ENCODE measurements at regions not wholly inside any gene's neighbourhood (a gene's known extent, or its start where the extent isn't known, plus 50 kb on each side); places are given as distances from the start of the nearest gene placed in this dataset.
"Not testable (repeated sequence)": the region's sequence is repeated elsewhere in the genome, so short reads cannot be mapped to it uniquely, and the experiment has no call there.

GRCh38 chr3:103494512-103494911 is 1059.7 kb downstream of the ZPLD1 start:
- no peak for DNase-seq (ENCODE audit: low spot score)

GRCh38 chr3:103495186-103495585 is 1060.4 kb downstream of the ZPLD1 start:
- DNase-seq (ENCODE audit: low spot score), result no peak

- DNase-seq (ENCODE audit: low spot score), result no peak
Observed at GRCh38 chr3:103499132-103499900, 1064.5 kb downstream of the ZPLD1 start.

GRCh38 chr3:103499967-103500366 is 1065.2 kb downstream of the ZPLD1 start:
- no peak for DNase-seq (ENCODE audit: low spot score)

- no peak for DNase-seq (ENCODE audit: low spot score)
Observed at GRCh38 chr3:103510760-103511159, 1075.9 kb downstream of the ZPLD1 start.

- DNase-seq (ENCODE audit: low spot score), result no peak
Observed at GRCh38 chr3:103511891-103512290, 1077.1 kb downstream of the ZPLD1 start.

- DNase-seq (ENCODE audit: low spot score), result no peak
Observed at GRCh38 chr3:103512595-103512994, 1077.8 kb downstream of the ZPLD1 start.

- DNase-seq (ENCODE audit: low spot score), result no peak
Observed at GRCh38 chr3:103513003-103513402, 1078.2 kb downstream of the ZPLD1 start.

- no peak for DNase-seq (ENCODE audit: low spot score)
Observed at GRCh38 chr3:103515116-103515515, 1080.3 kb downstream of the ZPLD1 start.

- no peak for DNase-seq (ENCODE audit: low spot score)
Observed at GRCh38 chr3:103516950-103517349, 1082.1 kb downstream of the ZPLD1 start.

- not testable (repeated sequence) for DNase-seq (ENCODE audit: low spot score)
Observed at GRCh38 chr3:103531327-103531726, 1096.5 kb downstream of the ZPLD1 start.

GRCh38 chr3:103532986-103533385 is 1098.2 kb downstream of the ZPLD1 start:
- no peak for DNase-seq (ENCODE audit: low spot score)

GRCh38 chr3:103554451-103554850 is 1119.6 kb downstream of the ZPLD1 start:
- DNase-seq (ENCODE audit: low spot score), result no peak

- DNase-seq (ENCODE audit: low spot score), result not testable (repeated sequence)
Observed at GRCh38 chr3:103564116-103564515, 1129.3 kb downstream of the ZPLD1 start.

- DNase-seq (ENCODE audit: low spot score), result no peak
Observed at GRCh38 chr3:103585809-103586208, 1151.0 kb downstream of the ZPLD1 start.

- no peak for DNase-seq (ENCODE audit: low spot score)
Observed at GRCh38 chr3:103589770-103590169, 1155.0 kb downstream of the ZPLD1 start.

GRCh38 chr3:103600844-103601243 is 1166.0 kb downstream of the ZPLD1 start:
- DNase-seq (ENCODE audit: low spot score), result no peak

GRCh38 chr3:103601666-103602065 is 1166.9 kb downstream of the ZPLD1 start:
- no peak for DNase-seq (ENCODE audit: low spot score)

GRCh38 chr3:103609472-103609871 is 1174.7 kb downstream of the ZPLD1 start:
- DNase-seq (ENCODE audit: low spot score), result no peak

- DNase-seq (ENCODE audit: low spot score), result no peak
Observed at GRCh38 chr3:103613397-103614156, 1178.8 kb downstream of the ZPLD1 start.

- no peak for DNase-seq (ENCODE audit: low spot score)
Observed at GRCh38 chr3:103614719-103615118, 1179.9 kb downstream of the ZPLD1 start.

GRCh38 chr3:103617961-103618360 is 1183.1 kb downstream of the ZPLD1 start:
- DNase-seq (ENCODE audit: low spot score), result no peak

- no peak for DNase-seq (ENCODE audit: low spot score)
Observed at GRCh38 chr3:103624271-103624670, 1189.5 kb downstream of the ZPLD1 start.

All from HuH-7 (cell line).